DND-41 (cell line): ENCODE measurements at regions not wholly inside any gene's neighbourhood (a gene's known extent, or its start where the extent isn't known, plus 50 kb on each side); places are given as distances from the start of the nearest gene placed in this dataset.

Experiments
- CTCF ChIP-seq: IDR thresholded peaks from 2 replicates; pipeline ENCODE4 v1.5.1; 2012; ENCODE audit warnings: borderline replicate concordance, low read length, moderate library complexity, mild to moderate bottlenecking; ENCODE audit not compliant: poor library complexity, severe bottlenecking; ENCODE audit errors: extremely low read depth
- EZH2 ChIP-seq: IDR thresholded peaks from 3 replicates; pipeline ENCODE4 v1.6.1; 2012; ENCODE audit warnings: borderline replicate concordance, low read depth, mild to moderate bottlenecking, moderate library complexity, low read length, inconsistent platforms; ENCODE audit not compliant: severe bottlenecking

GRCh38 chr4:27934871-27935270 lies 1074.2 kb downstream of the STIM2 start:
- no peak for TF ChIP-seq EZH2
- TF ChIP-seq CTCF = no peak
